Activated CD4-positive, alpha-beta T cell treated with anti-CD3 and anti-CD28 coated beads for 4 hours (primary cell): ENCODE measurements at regions not wholly inside any gene's neighbourhood (a gene's known extent, or its start where the extent isn't known, plus 50 kb on each side); places are given as distances from the start of the nearest gene placed in this dataset.
"Not testable (repeated sequence)": the region's sequence is repeated elsewhere in the genome, so short reads cannot be mapped to it uniquely, and the experiment has no call there.

Experiments
- DNase-seq, 2 donors: peaks; one replicate each; pipeline ENCODE4 v3.0.0-alpha.2; 2020

DNA sequence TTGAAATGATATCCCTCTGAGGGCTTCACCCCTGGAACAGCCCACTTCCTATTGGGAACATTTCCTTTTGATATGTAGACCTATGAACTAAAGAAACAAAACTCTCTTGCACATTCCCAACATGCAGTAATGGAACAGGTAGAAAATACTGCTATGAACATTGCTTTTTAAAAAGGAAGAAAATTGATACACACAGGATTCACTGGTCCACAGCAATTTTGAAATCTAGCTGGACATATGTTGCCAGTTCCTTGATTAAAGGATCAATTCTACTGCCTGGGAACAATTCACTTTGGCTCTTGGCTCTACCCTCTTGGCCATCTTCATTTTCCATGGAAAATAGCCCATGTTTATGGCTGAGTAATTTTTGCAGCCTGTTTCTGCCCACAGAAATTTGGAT lies 74.9 kb upstream of the ZNF280D start:
- DNase-seq = no peak

DNA sequence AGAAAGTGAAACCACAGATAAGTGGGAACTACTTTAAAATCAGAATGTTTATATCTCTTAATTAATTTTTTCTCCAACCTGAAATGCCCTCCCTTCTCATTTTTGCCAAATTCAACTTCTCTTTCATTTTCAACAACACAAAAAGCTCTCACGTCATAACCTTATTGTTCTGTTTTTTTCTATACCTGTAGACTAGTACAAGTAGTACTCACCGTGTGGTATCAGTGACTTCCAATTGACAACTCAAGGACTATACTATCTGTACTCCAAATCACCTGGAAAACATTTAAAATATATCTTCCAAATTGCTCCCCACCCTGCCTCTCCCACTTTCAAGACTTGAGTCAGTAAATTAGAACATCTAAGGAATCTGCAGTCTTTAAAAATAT lies 72.8 kb upstream of the ZNF280D start:
- DNase-seq = no peak

DNA sequence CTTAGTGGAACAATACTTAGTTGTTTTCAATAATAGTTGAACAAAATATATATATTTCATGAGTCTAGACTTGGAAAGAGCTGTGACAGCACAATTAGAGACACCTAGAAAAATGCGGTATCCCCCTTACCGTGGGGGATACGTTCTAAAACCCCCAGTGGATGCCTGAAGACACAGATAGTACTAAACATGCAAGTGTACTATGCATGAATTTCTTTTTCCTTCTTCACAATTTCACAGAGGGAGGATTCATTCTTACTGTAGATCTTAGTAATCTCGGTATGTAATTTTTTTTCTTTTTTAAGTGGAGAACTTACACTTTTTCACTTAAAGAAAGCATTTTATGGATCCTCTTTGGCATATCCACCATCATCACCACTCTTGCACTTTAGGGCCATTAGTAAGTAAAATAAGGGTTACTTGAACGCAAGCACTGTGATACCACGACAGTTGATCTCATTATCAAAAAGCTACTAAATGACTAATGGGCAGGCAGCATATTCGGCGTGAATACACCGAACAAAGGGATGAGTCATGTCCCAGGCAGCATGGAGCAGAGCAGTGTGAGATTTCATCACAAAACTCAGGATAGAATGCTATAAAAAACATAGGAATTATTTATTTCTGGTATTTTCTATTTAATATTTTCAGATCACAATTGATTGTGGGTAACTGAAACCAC lies 72.3 kb upstream of the ZNF280D start:
- no peak for DNase-seq

DNA sequence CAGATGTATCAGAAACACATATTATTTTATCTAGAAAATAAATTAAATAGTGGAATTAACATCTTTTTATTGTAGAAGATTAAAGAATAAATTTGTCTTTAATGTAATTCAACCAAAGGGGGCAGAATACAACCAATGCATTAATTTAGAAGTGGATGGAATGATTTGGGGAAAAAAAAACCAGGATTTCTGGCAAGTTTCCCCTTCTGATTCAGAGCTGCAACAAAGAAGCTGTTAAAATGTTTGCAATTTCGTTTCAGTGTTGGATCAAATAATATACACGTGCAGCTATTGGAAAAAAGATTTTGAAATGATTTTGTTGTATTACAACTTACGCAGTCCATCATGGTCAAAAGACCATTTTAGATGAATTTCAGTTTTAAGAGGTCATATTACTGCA lies 71.6 kb upstream of the ZNF280D start:
- no peak for DNase-seq

DNA sequence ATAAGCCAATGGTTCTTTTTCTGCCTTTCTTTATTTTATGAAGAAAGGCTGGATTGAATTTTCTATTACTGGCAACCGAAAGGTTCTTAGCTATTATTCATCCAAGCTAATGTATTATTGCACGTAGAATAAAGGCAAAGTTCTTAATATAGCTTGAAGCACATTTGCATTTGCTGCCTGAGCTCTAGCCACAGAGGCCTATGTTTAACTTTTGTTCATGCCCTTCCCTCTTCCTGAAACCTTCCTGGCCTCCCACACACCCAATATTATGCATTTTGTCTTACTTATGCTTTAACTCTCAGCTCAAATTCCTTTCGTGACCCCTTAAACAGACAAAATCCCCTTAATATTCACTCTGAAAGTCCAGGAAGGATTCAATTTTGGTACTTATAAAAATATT lies 71.0 kb upstream of the ZNF280D start:
- no peak for DNase-seq

DNA sequence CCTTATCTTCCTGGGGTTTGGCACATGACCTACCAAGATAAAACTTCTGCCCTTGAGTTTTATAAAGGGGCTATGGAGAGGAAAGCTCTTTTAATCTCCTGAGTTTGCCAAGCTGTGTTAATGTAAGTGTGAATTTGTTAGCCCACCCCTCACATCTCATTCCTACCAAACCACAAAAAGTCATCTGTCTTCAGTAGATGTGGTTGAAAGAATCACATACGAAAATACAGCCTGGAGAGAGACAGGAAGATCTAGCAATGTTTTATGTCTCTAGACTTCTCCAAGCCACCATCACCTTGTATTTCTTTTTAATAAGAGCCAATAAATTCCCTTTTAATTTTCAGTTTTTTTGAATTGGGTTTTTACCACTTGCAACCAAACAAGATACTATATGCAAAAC lies 68.9 kb upstream of the ZNF280D start:
- no peak for DNase-seq

DNA sequence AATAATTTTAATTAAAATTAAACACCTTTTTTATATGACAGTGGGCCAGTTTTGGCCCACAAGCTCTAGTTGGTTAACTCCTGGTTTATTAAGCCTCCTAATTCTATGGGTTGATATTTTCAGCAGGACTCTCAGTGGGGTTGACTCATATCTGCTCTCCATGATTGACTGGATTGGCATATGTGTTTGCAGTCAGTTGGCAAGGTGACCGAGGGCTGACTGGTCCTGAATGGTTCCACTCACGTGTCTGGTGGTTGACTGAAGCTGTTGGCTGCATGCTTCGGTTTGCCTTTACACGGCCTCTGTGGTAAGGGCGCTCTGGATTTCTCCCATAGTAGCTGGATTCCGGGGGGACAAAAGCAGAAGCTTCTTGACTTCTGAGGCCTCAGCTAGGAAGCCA lies 65.3 kb upstream of the ZNF280D start:
- DNase-seq = no peak

DNA sequence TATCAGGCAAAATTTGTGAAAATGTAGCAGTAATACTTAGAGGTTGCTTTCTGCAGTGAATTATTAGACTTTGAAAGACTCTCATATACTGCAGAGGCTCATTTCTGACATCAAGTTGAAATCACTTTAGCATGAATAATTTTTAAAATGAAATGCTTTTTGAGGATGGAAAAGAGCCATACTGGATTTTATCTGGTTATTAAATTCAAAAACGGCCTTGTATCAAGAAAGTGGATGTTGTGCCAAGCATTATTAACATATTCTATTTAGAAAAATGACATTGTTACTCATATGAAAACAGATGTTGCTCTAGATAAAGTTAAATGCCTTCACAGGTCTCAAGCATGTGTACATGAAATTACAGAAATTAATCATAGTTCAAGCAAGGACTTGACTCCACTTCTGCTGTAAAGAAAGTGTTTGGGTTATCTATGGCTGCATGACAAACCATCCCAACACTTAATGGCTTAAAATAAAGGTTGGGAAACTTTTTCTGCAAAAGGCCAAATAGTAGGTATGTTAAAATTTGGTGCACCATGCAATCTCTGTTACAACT lies 64.5 kb upstream of the ZNF280D start:
- no peak for DNase-seq

DNA sequence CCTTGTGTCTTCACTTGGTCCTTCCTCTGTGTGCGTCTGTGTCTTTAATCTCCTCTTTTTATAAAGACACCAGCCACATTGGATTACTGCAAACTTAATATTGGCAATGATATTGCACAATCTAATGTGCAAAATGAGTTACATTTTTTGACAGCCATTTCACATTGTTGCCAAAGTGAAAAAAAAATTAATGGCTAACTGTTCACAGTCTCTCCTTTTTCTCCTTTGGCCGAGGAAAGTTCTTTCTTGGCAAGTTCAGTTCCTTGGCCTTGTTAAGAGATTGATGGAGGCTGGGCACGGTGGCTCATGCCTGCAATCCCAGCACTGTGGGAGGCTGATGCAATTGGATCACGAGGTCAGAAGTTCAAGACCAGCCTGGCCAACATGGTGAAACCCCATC lies 62.2 kb upstream of the ZNF280D start:
- DNase-seq = no peak

DNA sequence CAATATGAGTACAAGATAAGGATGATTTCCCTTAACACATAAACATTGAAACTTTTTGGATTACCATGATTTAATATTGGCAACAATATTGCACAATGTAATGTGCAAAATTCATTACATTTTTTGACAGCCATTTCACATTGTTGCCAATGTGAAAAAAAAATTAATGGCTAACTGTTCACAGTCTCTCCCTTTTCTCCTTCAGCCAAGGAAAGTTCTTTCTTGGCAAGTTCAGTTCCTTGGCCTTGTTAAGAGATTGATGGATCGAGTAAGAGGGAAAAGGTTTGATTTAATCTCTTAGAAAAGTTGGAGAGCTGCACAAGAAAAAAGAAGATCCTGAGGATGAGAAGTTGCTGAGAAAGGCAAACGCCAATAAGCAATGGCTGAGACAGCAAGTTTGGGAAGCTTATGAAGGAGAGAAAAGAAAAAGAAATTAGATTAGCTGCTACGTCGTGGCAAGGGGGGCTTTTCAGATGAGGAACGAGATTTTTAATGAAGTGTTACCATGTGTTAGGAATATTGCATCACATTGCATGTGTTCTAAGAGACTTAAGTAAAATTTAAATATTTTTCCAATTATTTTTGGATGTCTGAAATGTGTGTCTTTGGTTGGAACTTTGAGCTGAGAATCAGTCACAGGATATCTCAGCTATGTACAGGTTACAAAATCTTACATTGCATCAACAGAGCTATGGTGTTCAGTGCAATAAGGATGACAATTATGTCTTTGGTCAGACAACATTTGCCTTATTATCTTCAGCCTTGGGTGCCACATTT lies 61.4 kb upstream of the ZNF280D start:
- no peak for DNase-seq

DNA sequence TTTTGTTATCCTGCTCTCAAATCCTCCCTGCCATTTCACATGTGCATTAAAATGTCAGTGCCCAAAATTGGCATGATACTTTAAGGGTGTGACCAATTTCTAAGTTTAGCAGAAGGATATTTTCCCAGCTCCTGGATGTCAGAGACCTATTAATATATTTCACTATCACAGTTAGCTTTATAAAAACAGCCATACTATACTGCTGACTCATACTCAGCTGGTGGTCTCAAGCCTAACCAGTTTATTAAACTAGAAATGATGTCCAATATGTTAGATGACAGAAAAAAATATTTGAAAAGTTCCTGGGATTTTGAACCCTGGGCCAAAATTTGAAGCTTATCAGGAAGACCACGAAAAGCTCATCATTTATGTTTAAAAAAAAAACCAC lies 60.9 kb upstream of the ZNF280D start:
- no peak for DNase-seq

DNA sequence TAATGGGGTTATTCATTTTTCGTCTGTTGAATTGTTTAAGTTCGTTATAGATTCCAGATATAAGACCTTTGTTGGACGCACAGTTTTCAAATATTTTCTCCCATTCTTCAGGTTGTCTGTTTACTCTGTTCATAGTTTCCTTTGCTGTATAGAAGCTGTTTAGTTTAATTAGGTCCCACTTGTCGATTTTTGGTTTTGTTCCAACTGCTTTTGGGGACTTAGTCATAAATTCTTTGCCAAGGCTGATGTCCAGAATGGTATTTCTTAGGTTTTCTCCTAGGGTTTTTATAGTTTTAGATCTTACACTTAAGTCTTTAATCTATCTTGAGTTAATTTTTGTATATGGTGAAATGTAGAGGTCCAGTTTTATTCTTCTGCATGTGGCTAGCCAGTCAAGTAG lies 58.9 kb upstream of the ZNF280D start:
- no peak for DNase-seq

DNA sequence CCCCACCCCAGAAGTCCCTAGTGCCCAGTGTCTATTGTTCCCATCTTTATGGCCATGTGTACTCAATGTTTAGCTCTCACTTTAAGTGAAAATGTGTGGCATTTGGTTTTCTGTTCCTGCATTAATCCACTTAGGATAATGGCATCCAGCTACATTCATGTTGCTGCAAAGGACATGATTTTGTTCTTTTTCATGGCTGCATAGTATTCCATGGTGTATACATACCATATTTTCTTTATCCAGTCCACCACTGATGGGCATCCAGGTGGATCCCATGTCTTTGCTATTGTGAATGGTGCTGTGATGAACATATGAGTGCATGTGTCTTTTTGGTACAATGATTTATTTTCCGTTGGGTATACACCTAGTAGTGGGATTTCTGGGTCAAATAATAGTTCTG lies 58.2 kb upstream of the ZNF280D start:
- not testable (repeated sequence) for DNase-seq

DNA sequence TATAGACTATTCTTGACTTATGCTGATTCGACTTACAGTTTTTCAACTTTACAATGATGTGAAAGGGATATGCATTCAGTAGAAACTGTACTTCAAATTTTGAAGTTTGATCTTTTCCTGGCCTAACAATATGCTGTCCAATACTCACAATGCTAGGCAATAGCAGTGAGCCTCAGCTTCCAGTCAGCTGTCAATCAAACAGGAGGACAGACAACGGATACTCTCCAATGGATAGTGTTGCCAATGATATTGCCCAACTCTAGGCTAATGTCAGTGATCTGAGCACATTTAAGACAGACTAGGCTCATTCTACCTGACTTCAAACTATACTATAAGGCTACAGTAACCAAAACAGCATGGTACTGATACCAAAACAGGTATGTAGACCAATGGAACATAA lies 55.0 kb upstream of the ZNF280D start:
- DNase-seq = no peak

DNA sequence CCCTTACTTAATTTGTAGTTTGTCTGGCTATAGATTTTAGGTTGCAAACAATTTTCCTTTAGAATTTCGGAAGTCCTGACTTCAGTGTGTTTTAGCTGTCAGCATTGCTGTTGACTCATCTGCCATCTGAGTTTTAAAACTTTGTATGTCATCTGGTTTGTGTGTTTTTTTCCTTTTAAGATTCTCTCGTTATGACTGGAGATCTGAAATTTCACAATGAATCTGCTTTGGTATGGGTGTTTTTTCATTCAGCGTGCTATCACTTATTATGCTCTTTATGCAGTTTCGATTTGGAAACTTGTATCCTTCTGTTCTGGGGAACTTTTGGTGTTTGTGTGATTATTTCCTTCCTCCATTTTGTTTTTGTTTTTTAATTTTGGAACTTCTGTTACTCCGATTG lies 53.7 kb upstream of the ZNF280D start:
- DNase-seq = no peak

DNA sequence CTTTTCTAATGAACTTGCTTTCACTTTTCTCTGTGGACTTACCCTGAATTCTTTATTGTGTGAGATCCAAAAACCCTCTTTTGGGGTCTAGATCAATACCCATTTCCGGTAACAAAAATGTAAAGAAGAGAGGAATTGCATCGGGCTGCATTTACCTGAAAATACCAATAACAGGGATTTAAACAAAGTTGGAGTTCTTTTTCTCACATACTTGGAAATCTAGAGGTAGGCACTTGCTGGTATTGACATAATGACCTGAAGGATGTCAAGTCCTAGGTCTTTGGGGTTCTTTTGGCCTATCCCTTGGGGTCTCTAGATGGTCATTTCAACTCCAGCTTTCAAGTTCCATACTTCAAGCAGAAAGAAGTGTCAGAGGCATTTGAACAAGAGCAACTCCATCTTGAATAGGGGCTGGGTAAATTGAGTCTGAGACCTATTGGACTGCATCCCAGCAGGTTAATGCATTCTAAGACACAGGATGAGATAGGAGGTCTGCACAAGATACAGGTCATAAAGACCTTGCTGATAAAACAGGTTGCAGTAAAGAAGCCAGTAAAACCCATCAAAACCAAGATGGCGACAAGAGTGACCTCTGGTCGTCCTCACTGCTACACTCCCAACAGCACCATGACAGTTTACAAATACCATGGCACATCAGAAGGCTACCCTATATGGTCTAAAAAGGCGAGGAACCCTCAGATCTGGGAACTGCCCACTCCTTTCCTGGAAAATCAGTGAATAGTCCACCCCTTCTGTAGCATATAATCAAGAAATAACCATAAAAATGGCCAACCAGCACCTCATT lies 50.8 kb upstream of the ZNF280D start:
- DNase-seq = no peak

DNA sequence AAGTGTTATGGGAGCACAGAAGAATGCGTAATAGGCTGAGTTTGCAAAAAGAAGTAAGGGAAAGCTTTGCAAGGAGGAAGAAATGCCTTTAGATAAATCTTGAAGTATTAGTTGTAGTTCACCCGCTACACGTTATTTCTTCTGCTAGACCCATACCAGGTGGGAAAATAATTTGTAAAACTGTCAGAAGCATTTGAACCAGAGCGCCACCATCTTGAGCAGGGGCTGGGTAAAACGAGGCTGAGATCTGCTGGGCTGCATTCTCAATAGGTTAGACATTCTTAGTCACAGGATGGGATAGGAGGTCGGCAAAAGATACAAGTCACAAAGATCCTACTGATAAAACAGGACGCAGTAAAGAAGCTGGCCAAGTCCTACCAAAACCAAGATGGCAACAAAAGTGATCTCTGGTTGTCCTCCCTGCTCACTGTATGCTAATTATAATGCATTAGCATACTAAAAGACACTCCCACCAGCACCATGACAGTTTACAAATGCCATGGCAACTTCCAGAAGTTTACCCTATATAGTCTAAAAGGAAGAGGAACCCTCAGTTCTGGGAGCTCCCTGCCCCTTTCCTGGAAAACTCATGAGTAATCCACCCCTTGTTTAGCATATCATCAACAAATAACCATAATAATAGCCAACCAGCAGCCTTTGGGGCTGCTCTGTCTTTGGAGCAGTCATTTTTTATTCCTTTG lies 50.0 kb upstream of the ZNF280D start:
- no peak for DNase-seq
